Kasumi-1 (cell line): ENCODE measurements at regions not wholly inside any gene's neighbourhood (a gene's known extent, or its start where the extent isn't known, plus 50 kb on each side); places are given as distances from the start of the nearest gene placed in this dataset.
"Not testable (repeated sequence)": the region's sequence is repeated elsewhere in the genome, so short reads cannot be mapped to it uniquely, and the experiment has no call there.

Experiments
- DNase-seq, 2 experiments: peaks; one replicate each; lab custom pipeline; 2025; lab: John Stamatoyannopoulos, UW

- no peak for DNase-seq
These were observed 182.8 kb downstream of the NRP2 start for GRCh38 chr2:205865056-205865455.

- no peak for DNase-seq
These were observed 182.2 kb downstream of the NRP2 start for GRCh38 chr2:205864491-205864890.

GRCh38 chr2:205862761-205863160 is 180.5 kb downstream of the NRP2 start:
- not testable (repeated sequence) for DNase-seq

- DNase-seq: no peak
These were observed 178.6 kb downstream of the NRP2 start for GRCh38 chr2:205860885-205861284.

- DNase-seq: no peak
These were observed 177.9 kb downstream of the NRP2 start for GRCh38 chr2:205860181-205860580.

- DNase-seq: no peak
These were observed 176.7 kb downstream of the NRP2 start for GRCh38 chr2:205858881-205859441.

- DNase-seq: no peak
These were observed 176.0 kb downstream of the NRP2 start for GRCh38 chr2:205858275-205858674.

- DNase-seq: no peak
These were observed 175.4 kb downstream of the NRP2 start for GRCh38 chr2:205857520-205858237.

- DNase-seq: no peak
These were observed 170.2 kb downstream of the NRP2 start for GRCh38 chr2:205852457-205852856.

GRCh38 chr2:205850611-205851010 is 168.3 kb downstream of the NRP2 start:
- no peak for DNase-seq

- DNase-seq: no peak
These were observed 167.8 kb downstream of the NRP2 start for GRCh38 chr2:205850132-205850531.

GRCh38 chr2:205849136-205849535 is 166.8 kb downstream of the NRP2 start:
- DNase-seq: no peak

- no peak for DNase-seq
These were observed 166.3 kb downstream of the NRP2 start for GRCh38 chr2:205848601-205849000.
